ENCODE measurements at regions not wholly inside any gene's neighbourhood (a gene's known extent, or its start where the extent isn't known, plus 50 kb on each side); places are given as distances from the start of the nearest gene placed in this dataset.

- TF ChIP-seq CTCF (IDR thresholded peaks at IDR 0.05; ENCODE audit: insufficient read depth, low read length) (no peak), SPI1 (IDR thresholded peaks at IDR 0.05; ENCODE audit: borderline replicate concordance, low read depth) (no peak), GABPA (IDR thresholded peaks at IDR 0.05; ENCODE audit: low read depth) (no peak), REST (IDR thresholded peaks at IDR 0.05; ENCODE audit: insufficient replicate concordance, low read depth) (no peak)
Observed at GRCh38 chr14:65164825-65165135, 62.5 kb upstream of the MAX start.

All from HL-60 (cell line).